ENCODE measurements at regions not wholly inside any gene's neighbourhood (a gene's known extent, or its start where the extent isn't known, plus 50 kb on each side); places are given as distances from the start of the nearest gene placed in this dataset.

- WGBS (ENCODE audit: extremely low coverage, insufficient read length, low lambda C conversion rate), result no CpG with 5 or more reads among the region's 7 CpGs
- Histone ChIP-seq H3K79me2 (ENCODE audit: insufficient read depth, low read length) (no peaks in the 10 kb centered on the region), H3K79me1 (ENCODE audit: insufficient read depth, low read depth, low read length, poor library complexity, severe bottlenecking) (no peaks in the 10 kb centered on the region), H4K91ac (ENCODE audit: insufficient read length, low read depth, low read length) (no peak overlapping the region), H2BK20ac (ENCODE audit: low read depth, low read length, poor library complexity, severe bottlenecking) (no peak overlapping the region), H3K4me1 (ENCODE audit: insufficient read depth, low read length) (no peaks in the 10 kb centered on the region), H3K4me2 (ENCODE audit: insufficient read depth, insufficient read length, low read length) (no peak overlapping the region), H2BK12ac (ENCODE audit: insufficient read length, low read depth, low read length) (no peak overlapping the region), H3K9me3 (ENCODE audit: control insufficient read depth, low read depth, low read length) (no peaks in the 10 kb centered on the region), H4K8ac (replicated peaks; ENCODE audit: insufficient read length, low read depth, low read length) (no peak overlapping the region), H3K23ac (ENCODE audit: insufficient read length, low read depth, low read length) (no peak overlapping the region), H3K23me2 (ENCODE audit: insufficient read length, low read depth, low read length, poor library complexity, severe bottlenecking) (no peaks in the 10 kb centered on the region), H3K9ac (ENCODE audit: extremely low read depth, insufficient read length, low read length) (no peak overlapping the region), H3K18ac (ENCODE audit: insufficient read length, low read depth, low read length) (no peak overlapping the region), H2BK120ac (ENCODE audit: low read depth, low read length, poor library complexity, severe bottlenecking) (no peak overlapping the region), H4K5ac (ENCODE audit: insufficient read length, low read depth, low read length) (no peak overlapping the region), H2BK15ac (ENCODE audit: low read depth, low read length) (no peak overlapping the region), H2AFZ (ENCODE audit: low read length) (no peak overlapping the region), H3K4ac (ENCODE audit: low read depth, low read length) (no peak overlapping the region), H3K27ac (ENCODE audit: insufficient read length, low read depth, low read length) (no peak overlapping the region), H2BK5ac (ENCODE audit: insufficient read length, low read length) (no peak overlapping the region), H4K20me1 (ENCODE audit: control insufficient read depth, insufficient read depth, insufficient read length) (no peaks in the 10 kb centered on the region), H3K14ac (ENCODE audit: insufficient read depth, low read length) (no peak overlapping the region), H3K56ac (ENCODE audit: insufficient read length, low read depth, low read length) (no peak overlapping the region), H2AK5ac (ENCODE audit: insufficient read length, low read length) (no peak overlapping the region), H3K27me3 (ENCODE audit: insufficient read depth, low read length) (no peaks in the 10 kb centered on the region), H3T11ph (ENCODE audit: low read length) (no peak overlapping the region)
- no peak overlapping the region; a peak in 1 of 5 replicates for H3K4me3 Mint-ChIP-seq
- H3K27me3 Mint-ChIP-seq (ENCODE audit: low read depth), result peaks cover 4% of the 10 kb centered on the region; the same call in 1 of the 2 replicates
- no peaks in the 10 kb centered on the region; a peak in 1 of 7 replicates for H3K36me3 Mint-ChIP-seq (ENCODE audit: insufficient read depth in 1 of 3, low read depth in 3 of 3)
- no peak for TF ChIP-seq CTCF (conservative IDR thresholded peaks at IDR 0.05)
- H3K27ac Mint-ChIP-seq, result no peak overlapping the region
- no peak for DNase-seq
- peaks cover 7 to 17% of the 10 kb centered on the region in 2 experiments; a peak in 3 of 4 replicates for H3K4me1 Mint-ChIP-seq
- H3K9me3 Mint-ChIP-seq, result peaks cover 3 to 5% of the 10 kb centered on the region in 2 experiments; a peak in 4 of 5 replicates
These were observed 108.1 kb upstream of the DUSP22 start for GRCh38 chr6:184161-184700.
